GM06990 (cell line): ENCODE measurements at regions not wholly inside any gene's neighbourhood (a gene's known extent, or its start where the extent isn't known, plus 50 kb on each side); places are given as distances from the start of the nearest gene placed in this dataset.

ENCODE experiments used
- DNase-seq: peaks from one replicate; pipeline ENCODE4 v3.0.0-alpha.2; 2011; ENCODE audit not compliant: insufficient read length; ENCODE audit errors: extremely low read depth
- H3K27me3 ChIP-seq: replicated peaks from 2 replicates; pipeline ENCODE4 v1.6.0; 2011; ENCODE audit warnings: low read length; ENCODE audit not compliant: control insufficient read depth, insufficient read depth
- H3K36me3 ChIP-seq: 2 replicates; pipeline ENCODE4 v1.5.1; 2011; ENCODE audit warnings: low read length; ENCODE audit not compliant: control insufficient read depth, insufficient read depth
- H3K4me3 ChIP-seq: replicated peaks from 2 replicates; pipeline ENCODE4 v1.5.1; 2011; ENCODE audit warnings: low read depth, mild to moderate bottlenecking, control low read depth, low read length
- CTCF ChIP-seq: IDR thresholded peaks from 2 replicates; pipeline ENCODE4 v1.5.1; 2011; ENCODE audit warnings: low read length, control low read depth, mild to moderate bottlenecking, inconsistent platforms; ENCODE audit not compliant: insufficient read depth, poor library complexity, severe bottlenecking

DNA sequence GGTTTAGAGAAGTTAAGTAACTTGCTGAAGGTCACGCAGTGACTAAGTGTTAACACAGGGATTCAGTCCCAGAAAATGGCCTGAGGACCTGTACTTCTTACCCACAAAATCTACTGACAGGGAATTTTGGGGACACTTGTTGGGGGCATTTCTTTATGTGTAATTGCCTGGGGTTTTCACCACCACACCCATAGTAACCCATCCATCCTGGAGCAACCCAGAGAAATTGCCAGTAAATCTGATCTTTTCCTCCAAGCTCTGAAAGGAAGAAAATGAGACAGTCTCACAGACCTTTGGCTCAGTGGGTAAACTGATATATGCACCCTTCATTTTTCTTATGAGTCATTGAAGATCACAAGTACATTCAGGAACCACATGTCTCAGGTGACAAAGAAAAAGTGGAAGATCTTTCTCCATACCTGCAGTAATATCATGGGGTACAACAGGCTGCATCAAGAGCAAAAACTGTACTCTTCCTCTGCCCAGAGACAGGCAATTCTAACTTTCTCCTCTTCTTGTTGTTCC is 81.0 kb downstream of the NOG start:
- H3K4me3 ChIP-seq = no peak overlapping the region
- peaks cover 5% of the 10 kb centered on the region for H3K27me3 ChIP-seq
- H3K36me3 ChIP-seq = no peaks in the 10 kb centered on the region
- no peak for TF ChIP-seq CTCF
- no peak for DNase-seq

DNA sequence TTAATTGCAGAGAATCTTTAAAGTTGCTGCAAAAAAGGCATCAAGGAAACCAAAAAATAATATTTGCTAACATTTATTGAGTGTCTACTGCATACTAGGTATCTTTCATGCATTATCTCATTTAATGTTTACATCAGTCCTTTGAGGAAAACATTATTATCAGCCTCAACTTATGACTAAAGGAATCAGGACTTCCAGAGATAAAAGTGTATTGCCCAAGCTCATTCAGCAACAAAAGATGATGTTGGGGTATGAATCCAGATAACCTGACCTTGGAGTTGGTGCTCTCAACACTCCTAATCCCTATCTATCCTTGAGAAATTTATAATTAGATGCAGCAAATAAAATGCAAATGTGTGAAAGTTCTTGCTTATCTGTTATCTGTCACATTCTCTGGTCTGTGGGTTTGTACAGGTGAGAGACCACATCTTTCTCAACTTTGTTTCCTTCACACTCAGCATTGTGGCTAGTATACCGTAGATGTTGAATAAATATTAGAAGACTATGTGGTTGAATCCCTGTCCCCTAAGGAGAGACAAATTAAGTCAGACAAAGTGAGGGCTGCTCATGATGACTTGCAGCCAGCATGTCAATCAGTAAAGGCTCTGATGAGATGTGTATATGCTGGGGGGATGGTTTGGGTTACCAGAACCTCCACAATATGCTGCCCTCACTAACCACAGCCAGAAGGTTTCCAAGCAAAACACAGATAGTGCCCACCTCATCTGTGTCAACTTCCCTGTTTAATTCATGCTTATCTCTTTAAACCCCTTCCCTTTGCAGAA is 82.6 kb downstream of the NOG start:
- Histone ChIP-seq H3K27me3 (peaks cover 5% of the 10 kb centered on the region), H3K36me3 (no peaks in the 10 kb centered on the region), H3K4me3 (no peak overlapping the region)
- DNase-seq = no peak
- no peak for TF ChIP-seq CTCF

DNA sequence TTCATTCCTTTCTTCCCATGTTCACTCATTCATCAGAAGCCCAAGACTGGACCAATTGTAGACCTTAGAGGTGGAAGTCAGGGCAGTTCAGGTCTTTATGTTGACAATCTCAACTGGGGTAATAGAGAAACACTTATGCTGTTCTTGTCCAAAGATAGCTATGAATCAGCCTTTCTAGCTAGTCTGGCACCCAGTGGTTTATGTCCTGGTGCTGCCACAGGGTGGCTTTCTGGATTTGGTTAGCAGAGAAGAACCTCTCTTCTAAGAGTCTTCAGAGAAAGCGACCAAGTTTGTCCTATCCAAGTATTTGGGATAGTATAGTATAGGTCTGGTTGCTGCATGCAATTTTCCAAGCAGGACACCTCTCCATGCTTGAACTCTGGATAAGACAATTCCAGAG is 83.3 kb downstream of the NOG start:
- Histone ChIP-seq H3K36me3 (no peaks in the 10 kb centered on the region), H3K4me3 (no peak overlapping the region), H3K27me3 (peaks cover 5% of the 10 kb centered on the region)
- TF ChIP-seq CTCF = no peak
- no peak for DNase-seq

DNA sequence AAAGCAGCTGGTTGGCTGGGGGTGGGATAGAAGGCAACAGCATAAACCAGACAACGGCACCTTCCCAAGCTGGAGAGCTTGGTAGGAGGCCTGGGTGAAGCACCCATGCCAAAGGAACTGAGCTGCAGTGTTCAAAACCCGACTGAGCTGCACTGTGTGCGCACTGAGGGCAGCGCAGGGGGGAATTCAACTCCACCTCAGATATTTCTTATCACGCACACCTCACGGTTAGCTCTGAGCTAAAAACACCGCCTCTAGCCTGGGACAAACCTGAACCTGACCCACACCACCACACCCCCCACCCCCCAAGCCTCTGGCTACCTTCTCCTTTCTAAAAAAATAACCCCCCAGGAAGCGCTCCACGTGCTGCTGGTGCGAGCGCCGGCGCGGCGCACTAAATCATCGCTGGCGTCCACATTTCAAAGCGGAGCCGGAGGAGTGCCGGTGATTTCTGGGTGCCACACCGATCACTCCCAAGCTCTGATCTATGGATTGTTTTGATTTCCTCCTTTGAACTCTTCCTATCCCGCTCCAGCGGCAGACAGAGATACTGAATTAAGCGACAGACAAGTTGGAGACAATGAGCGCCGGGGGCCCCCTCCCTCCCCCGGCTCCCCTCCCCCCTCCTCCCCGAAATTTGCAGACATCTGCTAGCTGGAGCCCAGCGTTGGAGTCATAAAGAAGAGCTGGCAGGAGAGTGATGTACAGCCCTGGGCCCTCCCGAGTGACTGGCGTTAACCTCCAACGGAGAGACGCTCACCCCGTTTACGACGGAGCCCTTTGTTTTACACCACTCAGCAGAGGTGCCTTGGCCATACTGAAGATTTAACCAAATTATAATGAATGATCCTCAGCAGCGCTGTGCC is 85.0 kb downstream of the NOG start:
- H3K27me3 ChIP-seq = peaks cover 5% of the 10 kb centered on the region
- TF ChIP-seq CTCF = no peak
- H3K4me3 ChIP-seq = no peak overlapping the region
- no peaks in the 10 kb centered on the region for H3K36me3 ChIP-seq
- DNase-seq = no peak

DNA sequence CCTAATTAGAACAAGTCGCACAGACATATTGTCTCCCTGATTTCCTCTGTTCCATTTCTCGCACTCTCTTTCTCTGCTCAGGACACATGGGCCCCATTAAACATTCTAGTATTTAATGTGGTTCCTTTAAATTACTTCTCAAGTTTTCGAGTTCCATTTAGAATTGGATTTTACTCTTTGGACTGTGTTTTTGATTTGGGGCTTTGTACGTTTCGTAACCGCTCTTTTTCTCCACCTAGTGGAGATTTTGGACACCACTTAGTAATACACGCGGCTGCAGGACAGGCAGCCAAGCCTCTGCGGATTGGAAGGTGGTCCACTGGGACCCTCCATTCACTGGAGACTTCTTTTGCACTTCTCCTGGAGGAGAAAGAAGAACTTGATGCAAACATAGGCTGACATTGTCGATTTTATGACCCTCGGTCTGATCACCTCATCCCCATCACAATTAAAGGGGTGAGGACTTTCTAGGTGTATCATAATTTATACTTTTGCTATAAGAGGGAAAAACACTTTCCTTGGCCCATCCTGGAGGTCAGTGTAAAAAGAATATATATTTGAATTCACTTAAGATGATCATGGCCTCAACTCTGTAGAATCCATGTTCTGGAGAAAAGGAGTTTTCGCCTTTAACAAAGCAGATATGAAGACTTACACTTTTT is 85.7 kb downstream of the NOG start:
- no peaks in the 10 kb centered on the region for H3K36me3 ChIP-seq
- no peak for DNase-seq
- H3K27me3 ChIP-seq = peaks cover 5% of the 10 kb centered on the region
- H3K4me3 ChIP-seq = no peak overlapping the region
- TF ChIP-seq CTCF = peak; percentile 60
